Thoracic aorta (tissue), 2 donors: ENCODE measurements at regions not wholly inside any gene's neighbourhood (a gene's known extent, or its start where the extent isn't known, plus 50 kb on each side); places are given as distances from the start of the nearest gene placed in this dataset.

Source experiments
- ATAC-seq: fragments of 150-250 bp; one replicate; pipeline ENCODE4 v1.8.0; 2017; ENCODE audit warnings: low read depth; ENCODE audit not compliant: insufficient number of reproducible peaks, low FRiP score
- DNase-seq: peaks from one replicate; pipeline ENCODE4 v3.0.0-alpha.2; 2020; ENCODE audit warnings: low spot score
- H3K27ac ChIP-seq, 2 donors: fragments of 200-600 bp; sonication (generic); 1 replicate in 1 of 2; 2 replicates in 1 of 2; pipeline ENCODE4 v1.5.1; 2016; ENCODE audit warnings: mild to moderate bottlenecking in 2 of 2, moderate library complexity in 2 of 2
- H3K27me3 ChIP-seq: fragments of 200-600 bp; sonication (generic); replicated peaks from 2 replicates; pipeline ENCODE4 v1.6.0; 2016; ENCODE audit warnings: mild to moderate bottlenecking; ENCODE audit not compliant: insufficient read depth
- H3K36me3 ChIP-seq: fragments of 200-600 bp; sonication (generic); one replicate; pipeline ENCODE4 v1.5.1; 2016
- H3K4me1 ChIP-seq, 2 donors: fragments of 200-600 bp; sonication (generic); 1 replicate in 1 of 2; 2 replicates in 1 of 2; pipeline versions ENCODE4 v1.5.1 to v1.6.0; 2016; ENCODE audit warnings: low read depth in 2 of 2, mild to moderate bottlenecking in 1 of 2; ENCODE audit not compliant: control insufficient read depth in 1 of 2
- H3K4me3 ChIP-seq: fragments of 200-600 bp; sonication (generic); 2 replicates; pipeline ENCODE4 v1.5.1; 2016; ENCODE audit warnings: mild to moderate bottlenecking
- H3K9me3 ChIP-seq: fragments of 200-600 bp; sonication (generic); 2 replicates; pipeline ENCODE4 v1.5.1; 2016
- TF ChIP-seq, protein P1 (sequence below): fragments of 200-600 bp; sonication (generic); IDR thresholded peaks from one replicate; pipeline ENCODE4 v1.5.1; 2019; ENCODE audit warnings: antibody characterized with exemption

DNA sequence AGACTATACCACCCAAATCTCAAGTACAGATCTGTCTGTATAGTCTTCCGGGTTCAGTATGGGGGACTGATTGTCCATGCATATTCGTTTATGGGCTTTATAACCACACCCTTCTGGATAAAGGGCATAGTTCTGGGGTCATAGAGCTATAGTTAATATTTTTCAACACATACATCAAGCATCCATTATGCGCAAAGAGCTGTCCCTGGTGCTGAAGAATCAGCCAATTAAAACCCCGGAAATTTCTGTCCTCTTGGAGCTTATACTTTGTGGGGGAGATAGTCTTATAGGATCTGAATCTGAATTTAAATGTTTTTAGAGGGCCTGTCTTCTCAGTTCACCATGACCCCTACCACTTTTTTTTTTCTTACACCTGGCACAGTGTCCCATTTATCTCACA, 256.7 kb downstream of the SUDS3 start:
- TF ChIP-seq, protein P1, sequence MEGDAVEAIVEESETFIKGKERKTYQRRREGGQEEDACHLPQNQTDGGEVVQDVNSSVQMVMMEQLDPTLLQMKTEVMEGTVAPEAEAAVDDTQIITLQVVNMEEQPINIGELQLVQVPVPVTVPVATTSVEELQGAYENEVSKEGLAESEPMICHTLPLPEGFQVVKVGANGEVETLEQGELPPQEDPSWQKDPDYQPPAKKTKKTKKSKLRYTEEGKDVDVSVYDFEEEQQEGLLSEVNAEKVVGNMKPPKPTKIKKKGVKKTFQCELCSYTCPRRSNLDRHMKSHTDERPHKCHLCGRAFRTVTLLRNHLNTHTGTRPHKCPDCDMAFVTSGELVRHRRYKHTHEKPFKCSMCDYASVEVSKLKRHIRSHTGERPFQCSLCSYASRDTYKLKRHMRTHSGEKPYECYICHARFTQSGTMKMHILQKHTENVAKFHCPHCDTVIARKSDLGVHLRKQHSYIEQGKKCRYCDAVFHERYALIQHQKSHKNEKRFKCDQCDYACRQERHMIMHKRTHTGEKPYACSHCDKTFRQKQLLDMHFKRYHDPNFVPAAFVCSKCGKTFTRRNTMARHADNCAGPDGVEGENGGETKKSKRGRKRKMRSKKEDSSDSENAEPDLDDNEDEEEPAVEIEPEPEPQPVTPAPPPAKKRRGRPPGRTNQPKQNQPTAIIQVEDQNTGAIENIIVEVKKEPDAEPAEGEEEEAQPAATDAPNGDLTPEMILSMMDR: no peak
- no peak for ATAC-seq
- Histone ChIP-seq H3K27me3 (no peaks in the 10 kb centered on the region), H3K9me3 (no peaks in the 10 kb centered on the region), H3K27ac (no peak overlapping the region), H3K4me1 (no peaks in the 10 kb centered on the region), H3K4me3 (no peak overlapping the region), H3K36me3 (no peaks in the 10 kb centered on the region)
- no peak for DNase-seq

DNA sequence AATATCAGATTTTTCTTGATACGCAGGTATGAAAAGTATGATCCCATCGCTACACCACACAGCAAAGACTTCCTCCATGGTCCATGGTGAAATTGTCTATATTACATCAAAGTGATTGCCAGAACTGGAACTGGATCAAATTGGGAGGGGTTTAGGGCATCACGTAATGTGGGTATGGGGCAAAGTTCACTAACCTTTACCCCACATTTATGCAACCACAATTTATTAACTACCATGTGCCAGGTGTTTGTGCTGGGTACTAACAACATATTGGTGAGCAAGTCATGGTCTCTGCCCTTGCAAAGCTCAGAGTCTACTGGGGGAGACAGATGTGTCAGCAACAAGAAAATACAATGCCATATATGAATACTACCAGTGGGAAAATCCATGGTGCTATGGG, 258.9 kb downstream of the SUDS3 start:
- Histone ChIP-seq H3K4me1 (no peaks in the 10 kb centered on the region), H3K9me3 (no peaks in the 10 kb centered on the region), H3K27me3 (no peaks in the 10 kb centered on the region), H3K36me3 (no peaks in the 10 kb centered on the region), H3K27ac (no peak overlapping the region), H3K4me3 (no peak overlapping the region)
- no peak for DNase-seq
- ATAC-seq: no peak
- TF ChIP-seq, protein P1: no peak

DNA sequence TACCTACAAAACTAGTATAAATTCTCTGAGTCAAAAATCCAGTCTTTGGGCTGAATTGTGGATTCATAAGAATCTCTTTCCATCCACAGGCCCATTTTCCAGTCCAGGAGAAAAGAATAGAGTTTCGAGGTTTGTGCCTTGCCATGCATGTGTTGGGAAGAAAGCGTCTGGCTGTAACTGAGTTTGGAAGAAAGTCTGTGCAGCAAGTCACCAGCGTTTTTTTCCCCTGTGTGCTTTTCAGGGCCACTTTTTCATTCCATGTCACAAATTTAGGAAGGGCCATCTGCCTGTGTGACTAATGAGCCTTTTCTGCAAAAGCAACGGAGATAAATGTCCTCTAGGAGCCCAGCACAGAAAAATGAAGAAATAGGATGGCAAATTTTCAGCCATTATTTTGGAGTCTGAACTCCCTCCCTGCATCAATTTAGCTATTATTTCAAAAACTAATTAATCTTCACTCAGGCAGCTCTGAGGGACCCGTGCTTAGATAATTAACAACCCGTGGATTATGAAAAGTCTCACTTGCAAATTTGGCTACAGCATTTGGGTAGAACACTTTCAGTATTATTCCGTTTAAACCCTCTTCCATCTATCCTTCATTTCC, 261.5 kb downstream of the SUDS3 start:
- no peaks in the 10 kb centered on the region for H3K4me1 ChIP-seq
- H3K36me3 ChIP-seq: no peaks in the 10 kb centered on the region
- H3K27me3 ChIP-seq: no peaks in the 10 kb centered on the region
- TF ChIP-seq, protein P1: no peak
- no peak overlapping the region for H3K4me3 ChIP-seq
- H3K9me3 ChIP-seq: no peaks in the 10 kb centered on the region
- ATAC-seq (no peak), DNase-seq (no peak)
- no peak overlapping the region for H3K27ac ChIP-seq

DNA sequence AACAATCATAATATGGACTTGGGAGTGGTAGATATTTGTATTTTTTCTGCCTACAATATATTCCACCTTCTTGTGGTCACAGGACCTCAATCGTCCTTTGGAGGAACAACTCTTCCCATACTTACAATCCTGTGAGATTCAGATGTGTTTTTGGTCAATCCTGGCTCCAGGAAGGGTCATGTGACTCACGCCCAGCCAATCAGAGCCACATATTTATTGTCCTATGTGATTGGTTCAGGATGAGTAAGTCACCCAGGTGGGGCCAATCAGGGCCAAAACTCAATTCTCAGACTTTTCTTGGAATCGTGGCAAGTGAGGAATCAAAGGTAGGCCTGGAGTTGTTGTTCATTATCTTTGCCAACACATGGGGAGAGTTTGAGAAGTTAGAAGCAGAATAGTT, 264.9 kb downstream of the SUDS3 start:
- no peak for ATAC-seq
- no peak for DNase-seq
- TF ChIP-seq, protein P1: no peak
- no peaks in the 10 kb centered on the region for H3K9me3 ChIP-seq
- H3K4me1 ChIP-seq: no peaks in the 10 kb centered on the region
- no peak overlapping the region for H3K4me3 ChIP-seq
- H3K36me3 ChIP-seq: no peaks in the 10 kb centered on the region
- no peak overlapping the region for H3K27ac ChIP-seq
- no peaks in the 10 kb centered on the region for H3K27me3 ChIP-seq

DNA sequence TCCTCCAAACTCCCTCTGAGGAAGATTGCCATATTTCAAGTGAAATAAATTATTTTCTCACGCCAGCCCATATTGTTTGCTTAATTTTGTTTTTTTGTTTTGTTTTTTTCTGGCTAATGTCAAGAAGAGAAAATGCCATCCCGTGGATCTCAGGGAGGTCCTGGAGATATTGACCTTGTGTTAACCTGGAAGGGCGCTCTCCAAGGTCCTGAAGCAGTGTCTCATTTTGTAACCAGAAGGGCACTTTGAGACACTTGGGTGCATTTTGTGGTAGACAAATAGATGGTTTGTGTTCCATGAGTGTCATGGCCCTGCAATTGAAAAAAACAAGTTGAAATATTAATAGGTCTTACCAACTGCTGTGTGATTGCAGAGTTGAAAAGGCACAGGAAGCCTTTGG, 268.9 kb downstream of the SUDS3 start:
- no peaks in the 10 kb centered on the region for H3K36me3 ChIP-seq
- DNase-seq: no peak
- no peak overlapping the region for H3K4me3 ChIP-seq
- TF ChIP-seq, protein P1: no peak
- H3K4me1 ChIP-seq: no peaks in the 10 kb centered on the region
- H3K9me3 ChIP-seq: no peaks in the 10 kb centered on the region
- no peak for ATAC-seq
- no peak overlapping the region for H3K27ac ChIP-seq
- H3K27me3 ChIP-seq: no peaks in the 10 kb centered on the region
